Cardiac fibroblast (primary cell): ENCODE measurements at regions not wholly inside any gene's neighbourhood (a gene's known extent, or its start where the extent isn't known, plus 50 kb on each side); places are given as distances from the start of the nearest gene placed in this dataset.

Source experiments
- DNase-seq, 2 donors: peaks; one replicate each; pipeline versions ENCODE4 v3.0.0 to v3.0.0-alpha.2; 2010; ENCODE audit warnings: low read depth in 2 of 2
- H3K4me3 ChIP-seq, 2 donors: replicated peaks in 1 of 2; 1 replicate in 1 of 2; 2 replicates in 1 of 2; pipeline ENCODE4 v1.5.1; 2011; ENCODE audit warnings: low read depth in 2 of 2, low read length in 2 of 2, mild to moderate bottlenecking in 2 of 2, moderate library complexity in 1 of 2
- TF ChIP-seq, protein P1 (sequence below): IDR thresholded peaks from one replicate; pipeline ENCODE4 v1.5.1; 2011; ENCODE audit warnings: low read depth, mild to moderate bottlenecking, low read length, inconsistent platforms

GRCh38 chr4:10747186-10747585 is 62.6 kb upstream of the CLNK start:
- TF ChIP-seq, protein P1, sequence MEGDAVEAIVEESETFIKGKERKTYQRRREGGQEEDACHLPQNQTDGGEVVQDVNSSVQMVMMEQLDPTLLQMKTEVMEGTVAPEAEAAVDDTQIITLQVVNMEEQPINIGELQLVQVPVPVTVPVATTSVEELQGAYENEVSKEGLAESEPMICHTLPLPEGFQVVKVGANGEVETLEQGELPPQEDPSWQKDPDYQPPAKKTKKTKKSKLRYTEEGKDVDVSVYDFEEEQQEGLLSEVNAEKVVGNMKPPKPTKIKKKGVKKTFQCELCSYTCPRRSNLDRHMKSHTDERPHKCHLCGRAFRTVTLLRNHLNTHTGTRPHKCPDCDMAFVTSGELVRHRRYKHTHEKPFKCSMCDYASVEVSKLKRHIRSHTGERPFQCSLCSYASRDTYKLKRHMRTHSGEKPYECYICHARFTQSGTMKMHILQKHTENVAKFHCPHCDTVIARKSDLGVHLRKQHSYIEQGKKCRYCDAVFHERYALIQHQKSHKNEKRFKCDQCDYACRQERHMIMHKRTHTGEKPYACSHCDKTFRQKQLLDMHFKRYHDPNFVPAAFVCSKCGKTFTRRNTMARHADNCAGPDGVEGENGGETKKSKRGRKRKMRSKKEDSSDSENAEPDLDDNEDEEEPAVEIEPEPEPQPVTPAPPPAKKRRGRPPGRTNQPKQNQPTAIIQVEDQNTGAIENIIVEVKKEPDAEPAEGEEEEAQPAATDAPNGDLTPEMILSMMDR = no peak
- H3K4me3 ChIP-seq = no peak overlapping the region

GRCh38 chr4:10746371-10747171 is 62.0 kb upstream of the CLNK start:
- DNase-seq = no peak
- TF ChIP-seq, protein P1 = no peak
- no peak overlapping the region for H3K4me3 ChIP-seq

More at GRCh38 chr4:10747186-10747585, 62.6 kb upstream of the CLNK start:
- no peak for DNase-seq

DNA sequence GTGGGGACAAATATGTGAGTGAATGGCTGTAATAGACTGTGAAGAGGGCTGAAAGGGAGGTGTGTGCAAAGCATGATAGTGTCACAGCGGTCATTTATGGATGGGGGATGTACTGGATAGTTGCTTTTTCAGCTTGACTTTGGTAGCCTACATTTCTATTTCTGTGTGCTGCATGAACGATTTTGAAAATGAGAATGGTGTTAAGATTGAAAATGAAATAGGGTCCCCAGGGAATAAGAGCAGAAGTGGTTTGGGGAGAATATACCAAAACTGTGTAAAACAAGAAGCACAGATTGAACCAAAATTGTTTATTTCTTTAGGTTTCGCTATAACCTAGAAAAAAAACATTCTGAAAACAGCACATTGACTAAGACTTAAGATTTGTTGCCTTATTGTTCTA is 58.8 kb upstream of the CLNK start:
- TF ChIP-seq, protein P1 = no peak
- no peak for DNase-seq
- H3K4me3 ChIP-seq = no peak overlapping the region

- TF ChIP-seq, protein P1 = no peak
- H3K4me3 ChIP-seq = no peak overlapping the region
- DNase-seq = no peak
Observed at GRCh38 chr4:10741961-10742699, 57.6 kb upstream of the CLNK start.

GRCh38 chr4:10740891-10741620 is 56.5 kb upstream of the CLNK start:
- TF ChIP-seq, protein P1 = no peak
- no peak overlapping the region for H3K4me3 ChIP-seq
- no peak for DNase-seq

DNA sequence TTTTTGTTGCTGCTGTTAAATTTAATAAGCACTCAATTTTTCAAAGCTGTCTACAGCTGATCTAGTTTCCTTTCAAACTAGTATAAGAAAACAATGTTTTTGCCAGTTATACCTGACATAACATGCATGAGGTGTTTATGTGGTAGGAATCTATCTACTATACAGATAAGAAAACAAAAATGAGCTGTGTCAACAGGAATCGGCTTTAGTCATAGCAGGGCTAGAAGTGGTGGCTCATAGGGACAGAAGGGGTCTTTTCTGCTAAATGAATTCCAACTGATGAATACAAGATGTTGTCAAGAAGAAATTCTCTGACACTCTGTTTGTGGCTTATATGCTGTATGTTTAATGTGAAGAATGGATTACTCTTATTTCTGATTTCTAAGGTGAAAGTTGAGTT is 55.7 kb upstream of the CLNK start:
- TF ChIP-seq, protein P1 = no peak
- DNase-seq = no peak
- H3K4me3 ChIP-seq = no peak overlapping the region
